ENCODE measurements at regions not wholly inside any gene's neighbourhood (a gene's known extent, or its start where the extent isn't known, plus 50 kb on each side); places are given as distances from the start of the nearest gene placed in this dataset.

- no peak for DNase-seq
These were observed 141.0 kb downstream of the TMEM17 start for GRCh38 chr2:62364791-62365528.

- DNase-seq = no peak
These were observed 142.8 kb downstream of the TMEM17 start for GRCh38 chr2:62363166-62363565.

DNA sequence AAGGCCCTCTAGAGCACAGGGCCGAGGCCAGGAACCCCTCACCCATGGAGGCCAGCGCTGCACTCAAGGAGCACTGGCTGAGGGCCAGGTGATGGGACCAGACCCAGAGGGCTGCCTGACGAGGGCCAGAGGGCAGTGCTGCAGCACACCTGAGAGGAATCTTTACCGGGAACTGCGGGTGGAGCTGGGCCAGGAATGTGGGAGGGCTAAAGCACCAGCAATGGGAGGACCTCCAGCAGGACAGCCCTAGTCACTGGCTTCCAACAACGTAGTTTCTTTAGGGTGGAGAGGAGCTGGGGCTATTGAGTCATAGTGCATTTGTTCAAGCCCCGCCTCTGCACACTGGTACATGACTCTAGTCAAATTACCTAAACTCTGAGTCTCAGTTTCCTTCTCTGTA lies 143.4 kb downstream of the TMEM17 start:
- no peak for DNase-seq

- no peak for DNase-seq
These were observed 144.0 kb downstream of the TMEM17 start for GRCh38 chr2:62361964-62362363.

DNA sequence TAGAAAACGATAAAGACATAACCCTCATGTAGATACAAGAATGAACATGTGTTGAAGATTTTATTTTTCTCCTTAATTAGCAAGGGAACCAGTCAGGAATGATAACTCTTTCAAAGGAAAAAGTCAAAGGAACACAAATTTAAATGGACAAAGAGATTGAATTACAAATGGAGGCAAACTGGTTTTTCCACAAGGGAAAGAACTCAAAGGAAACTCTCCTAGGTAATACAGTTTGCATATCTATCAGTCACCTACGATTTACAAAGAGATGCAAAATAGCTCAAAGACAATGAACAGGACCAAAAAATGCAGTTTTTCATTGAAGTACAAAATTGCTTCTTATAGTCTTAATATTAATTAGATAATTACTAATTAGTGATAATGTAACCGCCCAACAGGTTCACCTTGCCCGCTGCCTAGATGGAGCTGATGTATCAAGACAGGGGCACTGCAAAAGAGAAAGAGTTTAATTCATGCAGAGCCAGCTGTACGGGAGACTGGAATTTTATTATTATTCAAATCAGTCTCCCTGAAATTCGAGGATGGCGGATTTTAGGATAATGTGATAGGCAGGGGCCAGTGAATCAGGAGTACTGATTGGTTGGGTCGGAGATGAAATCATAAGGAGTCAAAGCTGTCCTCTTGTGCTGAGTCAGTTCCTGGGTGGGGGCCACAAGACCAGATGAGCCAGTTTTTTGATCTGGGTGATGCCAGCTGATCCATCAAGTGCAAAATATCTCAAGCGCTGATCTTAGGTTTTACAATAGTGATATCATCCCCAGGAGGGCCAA lies 151.0 kb downstream of the TMEM17 start:
- no peak for DNase-seq

DNA sequence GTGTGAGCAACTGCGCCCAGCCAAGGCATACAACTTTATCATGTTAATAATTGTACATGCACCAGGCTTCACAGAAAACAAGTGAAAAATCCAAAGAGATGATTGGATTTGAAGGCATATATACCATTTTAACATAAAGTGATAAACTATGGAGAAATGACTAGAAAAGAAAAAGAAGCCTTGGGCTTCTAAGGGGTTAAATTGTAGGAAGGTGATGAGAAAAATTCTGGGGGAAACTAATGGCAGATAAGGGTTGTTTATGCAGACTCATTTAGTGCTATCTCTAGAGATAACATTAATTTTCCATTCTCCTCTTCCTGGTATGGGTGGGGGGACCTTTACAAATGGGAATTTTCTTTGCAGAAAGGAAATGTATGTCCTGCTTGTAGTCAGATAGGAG lies 154.0 kb downstream of the TMEM17 start:
- no peak for DNase-seq

DNA sequence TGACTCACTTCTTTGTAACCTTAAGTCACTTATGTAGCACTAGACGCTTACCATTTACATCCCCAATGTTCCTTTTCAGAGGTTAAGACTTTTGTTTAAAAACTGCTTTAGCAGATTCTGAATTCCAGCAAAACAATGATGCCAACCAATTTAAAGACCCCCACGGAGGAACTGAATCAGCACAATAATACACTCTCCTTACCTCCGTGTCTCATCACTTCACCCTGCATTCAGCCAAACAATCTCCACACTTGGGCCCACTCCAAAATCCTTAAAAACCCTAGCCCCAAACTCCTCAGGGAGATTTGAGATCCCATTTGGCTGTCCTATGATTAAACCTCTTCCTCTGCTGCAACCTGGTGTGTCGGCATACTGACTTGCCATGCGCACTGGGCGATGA lies 153.9 kb downstream of the B3GNT2 start:
- DNase-seq = no peak

GRCh38 chr2:62348700-62349099 lies 152.8 kb downstream of the B3GNT2 start:
- DNase-seq = no peak

DNA sequence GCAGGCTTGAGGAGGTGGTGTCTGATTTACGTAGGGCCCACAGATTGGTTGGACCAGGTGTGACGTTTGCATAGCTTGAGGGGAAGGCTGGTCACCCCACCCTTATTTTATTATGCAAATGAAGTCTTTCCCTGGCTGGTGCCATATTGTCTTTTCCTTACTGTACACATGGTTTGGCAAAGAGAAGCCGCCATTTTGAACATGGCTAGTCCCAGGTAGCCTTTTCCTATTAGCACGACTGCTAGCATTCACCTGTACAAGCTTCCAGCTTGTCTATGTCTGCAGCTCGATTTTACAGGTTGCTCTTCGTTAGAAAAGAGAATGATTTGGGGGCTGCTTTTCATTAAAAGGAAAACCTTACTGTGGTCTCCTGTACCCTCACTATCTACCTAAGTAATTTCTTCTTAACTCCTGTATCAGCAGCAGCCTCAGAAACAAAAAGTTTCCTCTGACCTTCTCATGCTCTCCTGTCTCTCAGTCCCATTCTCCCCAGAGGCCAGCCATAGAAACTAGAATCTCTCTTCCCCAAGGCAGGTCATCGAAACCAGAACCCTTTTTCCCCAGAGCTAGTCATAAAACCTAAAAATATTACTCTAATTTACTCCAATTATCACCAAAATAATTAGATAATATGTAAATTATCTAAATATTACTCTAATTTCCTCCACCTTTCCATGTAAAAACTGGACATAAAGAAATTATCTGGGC lies 151.8 kb downstream of the B3GNT2 start:
- no peak for DNase-seq

- DNase-seq = no peak
These were observed 148.6 kb downstream of the B3GNT2 start for GRCh38 chr2:62344472-62344871.

GRCh38 chr2:62343636-62344337 lies 147.9 kb downstream of the B3GNT2 start:
- DNase-seq = no peak

- no peak for DNase-seq
These were observed 147.3 kb downstream of the B3GNT2 start for GRCh38 chr2:62343206-62343605.

- no peak for DNase-seq
These were observed 145.1 kb downstream of the B3GNT2 start for GRCh38 chr2:62340994-62341484.

- DNase-seq = no peak
These were observed 143.9 kb downstream of the B3GNT2 start for GRCh38 chr2:62339837-62340236.

- no peak for DNase-seq
These were observed 143.5 kb downstream of the B3GNT2 start for GRCh38 chr2:62339413-62339812.

DNA sequence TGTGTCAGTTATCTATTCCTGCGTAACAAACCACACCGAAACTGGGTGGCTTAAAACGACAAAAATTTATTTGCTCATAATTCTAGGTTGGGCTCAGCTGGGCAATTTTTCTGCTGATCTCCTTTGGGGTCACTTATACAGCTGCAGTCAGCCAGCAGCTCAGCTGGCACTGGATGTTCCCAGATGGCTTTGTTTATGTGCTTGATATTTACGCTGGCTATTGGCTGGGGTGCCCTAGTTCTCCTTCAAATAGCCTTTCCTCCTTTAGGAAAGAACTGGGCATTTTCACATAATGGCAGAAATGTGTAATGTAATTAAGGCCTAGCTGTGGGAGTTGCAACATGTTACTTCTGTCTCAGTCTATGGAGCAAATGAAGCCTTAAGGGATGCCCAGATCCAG lies 142.2 kb downstream of the B3GNT2 start:
- no peak for DNase-seq

DNA sequence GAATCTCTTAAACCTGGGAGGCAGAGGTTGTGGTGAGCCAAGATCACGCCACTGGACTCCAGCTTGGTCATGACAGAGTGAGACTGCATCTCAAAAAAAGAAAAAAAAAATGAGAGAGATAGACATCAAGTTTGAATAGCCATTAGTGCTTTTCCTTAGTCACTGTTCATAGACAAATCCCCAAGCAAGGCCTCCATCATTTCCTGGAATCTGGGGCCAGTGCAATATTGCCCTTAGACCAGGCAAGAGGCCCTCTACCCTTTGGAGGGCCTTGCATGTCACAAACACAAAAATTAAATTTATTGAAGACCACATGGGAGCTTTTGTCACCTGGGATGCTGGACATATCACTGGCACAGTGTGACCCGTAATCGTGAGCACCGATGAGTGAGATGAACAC lies 141.5 kb downstream of the B3GNT2 start:
- DNase-seq = no peak

DNA sequence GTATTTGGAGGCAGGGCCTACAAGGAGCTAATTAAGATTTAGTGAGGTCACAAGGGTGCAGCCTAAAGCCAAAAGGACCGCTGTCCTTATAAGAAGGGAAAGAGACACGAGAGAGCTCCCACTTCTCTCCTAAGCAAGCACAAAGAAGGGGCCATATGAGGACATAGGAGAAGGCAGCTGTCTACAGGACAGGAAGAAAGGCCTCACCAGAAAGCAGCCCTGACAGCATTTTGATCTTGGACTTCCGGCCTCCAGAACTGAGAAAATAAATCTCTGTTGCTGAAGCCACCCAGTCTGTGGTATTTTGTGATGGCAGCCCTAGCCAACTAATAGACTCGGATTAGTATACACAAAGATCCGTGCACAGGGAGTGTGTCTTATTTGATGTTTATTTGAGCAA lies 139.7 kb downstream of the B3GNT2 start:
- no peak for DNase-seq

- no peak for DNase-seq
These were observed 138.6 kb downstream of the B3GNT2 start for GRCh38 chr2:62334440-62335058.

- no peak for DNase-seq
These were observed 138.1 kb downstream of the B3GNT2 start for GRCh38 chr2:62334009-62334408.

- no peak for DNase-seq
These were observed 135.0 kb downstream of the B3GNT2 start for GRCh38 chr2:62330959-62331358.

GRCh38 chr2:62329797-62330196 lies 133.9 kb downstream of the B3GNT2 start:
- no peak for DNase-seq

DNA sequence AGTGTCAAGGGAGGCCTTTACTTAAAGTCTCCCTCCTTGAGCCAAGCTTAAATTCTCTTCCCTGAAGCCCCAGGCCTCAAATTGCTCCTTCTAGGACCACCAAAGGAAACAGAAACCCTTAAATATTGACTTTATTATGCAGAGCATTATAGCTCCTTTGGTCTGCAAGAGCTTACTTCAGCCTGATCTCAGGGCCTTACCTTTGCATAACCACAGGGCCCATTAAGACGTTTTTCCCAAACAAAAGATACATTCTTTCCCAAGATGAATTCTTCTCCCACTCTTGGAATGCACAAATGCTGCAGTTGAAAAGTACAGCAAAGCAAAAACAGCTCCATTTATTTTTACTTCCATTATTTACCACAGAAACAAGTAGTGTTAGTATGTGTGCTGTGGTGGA lies 130.8 kb downstream of the B3GNT2 start:
- no peak for DNase-seq
